Neural cell (in vitro differentiated cells): ENCODE measurements at regions not wholly inside any gene's neighbourhood (a gene's known extent, or its start where the extent isn't known, plus 50 kb on each side); places are given as distances from the start of the nearest gene placed in this dataset.

Source experiments
- H2AFZ ChIP-seq: fragments of 200-600, 300-800 bp; sonication (generic), shearing (Covaris generic); 2 replicates; pipeline ENCODE4 v1.6.0; 2014; ENCODE audit warnings: low read depth, mild to moderate bottlenecking, antibody characterized with exemption, low read length, moderate library complexity
- H3F3A ChIP-seq: fragments of 200-600 bp; shearing (Covaris generic); 2 replicates; pipeline ENCODE4 v1.6.1; 2016; ENCODE audit warnings: mild to moderate bottlenecking, moderate library complexity, mixed read lengths, antibody characterized with exemption, low read length; ENCODE audit not compliant: insufficient read depth, poor library complexity, severe bottlenecking
- H3K27ac ChIP-seq: fragments of 200-600, 300-800 bp; sonication (generic), shearing (Covaris generic); 2 replicates; pipeline ENCODE4 v1.5.1; 2014; ENCODE audit warnings: mild to moderate bottlenecking, low read length, moderate library complexity
- H3K27me3 ChIP-seq: fragments of 300-800, 200-600 bp; sonication (generic), shearing (Covaris generic); 2 replicates; pipeline ENCODE4 v1.6.0; 2014; ENCODE audit warnings: mild to moderate bottlenecking, low read depth, low read length, moderate library complexity; ENCODE audit not compliant: insufficient read depth
- H3K36me3 ChIP-seq: fragments of 300-800, 200-600 bp; sonication (generic), shearing (Covaris generic); 2 replicates; pipeline ENCODE4 v1.5.1; 2014; ENCODE audit warnings: mild to moderate bottlenecking, antibody characterized with exemption, low read length, moderate library complexity; ENCODE audit not compliant: insufficient read depth
- H3K4me2 ChIP-seq: fragments of 300-800, 200-600 bp; sonication (generic), shearing (Covaris generic); 2 replicates; pipeline ENCODE4 v1.6.0; 2014; ENCODE audit warnings: mild to moderate bottlenecking, low read length
- H3K4me3 ChIP-seq: fragments of 300-800, 200-600 bp; sonication (generic), shearing (Covaris generic); 2 replicates; pipeline ENCODE4 v1.5.1; 2014; ENCODE audit warnings: mild to moderate bottlenecking, low read length, moderate library complexity
- H3K79me2 ChIP-seq: fragments of 200-600 bp; shearing (Covaris generic); replicated peaks from 2 replicates; pipeline ENCODE4 v1.6.0; 2014; ENCODE audit warnings: mild to moderate bottlenecking, low read length, moderate library complexity; ENCODE audit not compliant: insufficient read depth
- H3K9ac ChIP-seq: fragments of 300-800, 200-600 bp; sonication (generic), shearing (Covaris generic); 2 replicates; pipeline ENCODE4 v1.6.1; 2016; ENCODE audit warnings: mild to moderate bottlenecking, low read length, mixed read lengths
- H3K9me2 ChIP-seq: fragments of 200-600 bp; shearing (Covaris generic); 2 replicates; pipeline ENCODE4 v1.6.1; 2016; ENCODE audit warnings: mild to moderate bottlenecking, low read length, mixed read lengths; ENCODE audit not compliant: insufficient read depth
- H3K9me3 ChIP-seq: fragments of 200-600, 300-800 bp; sonication (generic), shearing (Covaris generic); 2 replicates; pipeline ENCODE4 v1.6.1; 2016; ENCODE audit warnings: mild to moderate bottlenecking, mixed run types, low read length, moderate library complexity, mixed read lengths
- H4K20me1 ChIP-seq: fragments of 200-600 bp; shearing (Covaris generic); 2 replicates; pipeline ENCODE4 v1.6.1; 2016; ENCODE audit warnings: mild to moderate bottlenecking, mixed run types; ENCODE audit not compliant: insufficient read depth
- EP300 ChIP-seq: fragments of 450-650 bp; conservative IDR thresholded peaks from 2 replicates; pipeline ENCODE4 v1.6.1; 2014; ENCODE audit warnings: antibody characterized with exemption, mild to moderate bottlenecking, moderate library complexity; ENCODE audit not compliant: poor library complexity, severe bottlenecking
- EZH2 ChIP-seq: fragments of 200-600, 300-800 bp; shearing (Covaris generic), sonication (generic); IDR thresholded peaks from 2 replicates; pipeline ENCODE4 v1.6.1; 2014; ENCODE audit warnings: antibody characterized with exemption, low read length, borderline replicate concordance, mild to moderate bottlenecking; ENCODE audit not compliant: insufficient read depth, poor library complexity, severe bottlenecking
- MXI1 ChIP-seq: fragments of 450-650 bp; conservative IDR thresholded peaks from 2 replicates; pipeline ENCODE4 v1.6.1; 2014; ENCODE audit warnings: antibody characterized with exemption, mild to moderate bottlenecking; ENCODE audit not compliant: poor library complexity, severe bottlenecking
- POLR2AphosphoS5 ChIP-seq: IDR thresholded peaks from 2 replicates; pipeline ENCODE4 v1.6.1; 2012
- RAD21 ChIP-seq: fragments of 450-650 bp; conservative IDR thresholded peaks from 2 replicates; pipeline ENCODE4 v1.6.1; 2014; ENCODE audit warnings: antibody characterized with exemption, mild to moderate bottlenecking, moderate library complexity
- SMC3 ChIP-seq: fragments of 450-650 bp; conservative IDR thresholded peaks from 2 replicates; pipeline ENCODE4 v1.6.1; 2014; ENCODE audit warnings: antibody characterized with exemption, mild to moderate bottlenecking, moderate library complexity; ENCODE audit not compliant: poor library complexity
- TAF1 ChIP-seq: IDR thresholded peaks from 2 replicates; pipeline ENCODE4 v1.6.1; 2012; ENCODE audit warnings: low read depth
- TF ChIP-seq, protein P1 (sequence below): fragments of 450-650 bp; IDR thresholded peaks from 2 replicates; pipeline ENCODE4 v1.5.1; 2014; ENCODE audit warnings: antibody characterized with exemption, mild to moderate bottlenecking, moderate library complexity; ENCODE audit not compliant: poor library complexity, severe bottlenecking
- TF ChIP-seq, protein P2 (sequence below): IDR thresholded peaks from 2 replicates; pipeline ENCODE4 v1.6.1; 2012; ENCODE audit warnings: borderline replicate concordance

DNA sequence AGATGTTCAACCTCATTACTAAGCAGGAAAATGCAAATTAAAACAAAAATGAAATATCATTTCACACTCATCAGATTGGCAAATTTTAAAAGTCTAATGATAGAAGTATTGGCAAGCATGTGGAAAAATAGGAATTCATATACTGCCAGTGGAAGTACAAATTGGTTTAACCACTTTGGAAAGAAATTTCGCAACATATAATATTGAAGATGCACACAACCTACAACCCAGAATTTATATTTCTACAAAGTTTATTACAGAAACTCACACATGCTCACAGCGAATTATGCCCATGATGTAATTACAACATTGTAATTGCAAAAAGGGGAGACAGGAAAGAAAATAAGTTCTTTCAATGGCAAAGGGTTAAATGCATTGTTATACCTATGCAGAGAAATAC lies 324.1 kb downstream of the IGSF11 start:
- no peaks in the 10 kb centered on the region for H3K9me3 ChIP-seq
- H3K27me3 ChIP-seq, result no peaks in the 10 kb centered on the region
- H3K4me3 ChIP-seq, result no peak overlapping the region
- H3K36me3 ChIP-seq, result no peaks in the 10 kb centered on the region
- H2AFZ ChIP-seq, result no peak overlapping the region
- no peak overlapping the region for H3K4me2 ChIP-seq
- no peak overlapping the region for H3K27ac ChIP-seq
- H3F3A ChIP-seq, result no peaks in the 10 kb centered on the region
- H3K79me2 ChIP-seq, result no peaks in the 10 kb centered on the region
- H3K9ac ChIP-seq, result no peak overlapping the region
- H3K9me2 ChIP-seq, result no peaks in the 10 kb centered on the region
- no peaks in the 10 kb centered on the region for H4K20me1 ChIP-seq
- TF ChIP-seq SMC3 (no peak), EP300 (no peak), MXI1 (no peak), RAD21 (no peak), TAF1 (no peak), EZH2 (no peak), POLR2AphosphoS5 (no peak)
- TF ChIP-seq, protein P1, sequence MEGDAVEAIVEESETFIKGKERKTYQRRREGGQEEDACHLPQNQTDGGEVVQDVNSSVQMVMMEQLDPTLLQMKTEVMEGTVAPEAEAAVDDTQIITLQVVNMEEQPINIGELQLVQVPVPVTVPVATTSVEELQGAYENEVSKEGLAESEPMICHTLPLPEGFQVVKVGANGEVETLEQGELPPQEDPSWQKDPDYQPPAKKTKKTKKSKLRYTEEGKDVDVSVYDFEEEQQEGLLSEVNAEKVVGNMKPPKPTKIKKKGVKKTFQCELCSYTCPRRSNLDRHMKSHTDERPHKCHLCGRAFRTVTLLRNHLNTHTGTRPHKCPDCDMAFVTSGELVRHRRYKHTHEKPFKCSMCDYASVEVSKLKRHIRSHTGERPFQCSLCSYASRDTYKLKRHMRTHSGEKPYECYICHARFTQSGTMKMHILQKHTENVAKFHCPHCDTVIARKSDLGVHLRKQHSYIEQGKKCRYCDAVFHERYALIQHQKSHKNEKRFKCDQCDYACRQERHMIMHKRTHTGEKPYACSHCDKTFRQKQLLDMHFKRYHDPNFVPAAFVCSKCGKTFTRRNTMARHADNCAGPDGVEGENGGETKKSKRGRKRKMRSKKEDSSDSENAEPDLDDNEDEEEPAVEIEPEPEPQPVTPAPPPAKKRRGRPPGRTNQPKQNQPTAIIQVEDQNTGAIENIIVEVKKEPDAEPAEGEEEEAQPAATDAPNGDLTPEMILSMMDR, result no peak
- TF ChIP-seq, protein P2, sequence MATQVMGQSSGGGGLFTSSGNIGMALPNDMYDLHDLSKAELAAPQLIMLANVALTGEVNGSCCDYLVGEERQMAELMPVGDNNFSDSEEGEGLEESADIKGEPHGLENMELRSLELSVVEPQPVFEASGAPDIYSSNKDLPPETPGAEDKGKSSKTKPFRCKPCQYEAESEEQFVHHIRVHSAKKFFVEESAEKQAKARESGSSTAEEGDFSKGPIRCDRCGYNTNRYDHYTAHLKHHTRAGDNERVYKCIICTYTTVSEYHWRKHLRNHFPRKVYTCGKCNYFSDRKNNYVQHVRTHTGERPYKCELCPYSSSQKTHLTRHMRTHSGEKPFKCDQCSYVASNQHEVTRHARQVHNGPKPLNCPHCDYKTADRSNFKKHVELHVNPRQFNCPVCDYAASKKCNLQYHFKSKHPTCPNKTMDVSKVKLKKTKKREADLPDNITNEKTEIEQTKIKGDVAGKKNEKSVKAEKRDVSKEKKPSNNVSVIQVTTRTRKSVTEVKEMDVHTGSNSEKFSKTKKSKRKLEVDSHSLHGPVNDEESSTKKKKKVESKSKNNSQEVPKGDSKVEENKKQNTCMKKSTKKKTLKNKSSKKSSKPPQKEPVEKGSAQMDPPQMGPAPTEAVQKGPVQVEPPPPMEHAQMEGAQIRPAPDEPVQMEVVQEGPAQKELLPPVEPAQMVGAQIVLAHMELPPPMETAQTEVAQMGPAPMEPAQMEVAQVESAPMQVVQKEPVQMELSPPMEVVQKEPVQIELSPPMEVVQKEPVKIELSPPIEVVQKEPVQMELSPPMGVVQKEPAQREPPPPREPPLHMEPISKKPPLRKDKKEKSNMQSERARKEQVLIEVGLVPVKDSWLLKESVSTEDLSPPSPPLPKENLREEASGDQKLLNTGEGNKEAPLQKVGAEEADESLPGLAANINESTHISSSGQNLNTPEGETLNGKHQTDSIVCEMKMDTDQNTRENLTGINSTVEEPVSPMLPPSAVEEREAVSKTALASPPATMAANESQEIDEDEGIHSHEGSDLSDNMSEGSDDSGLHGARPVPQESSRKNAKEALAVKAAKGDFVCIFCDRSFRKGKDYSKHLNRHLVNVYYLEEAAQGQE, result no peak

DNA sequence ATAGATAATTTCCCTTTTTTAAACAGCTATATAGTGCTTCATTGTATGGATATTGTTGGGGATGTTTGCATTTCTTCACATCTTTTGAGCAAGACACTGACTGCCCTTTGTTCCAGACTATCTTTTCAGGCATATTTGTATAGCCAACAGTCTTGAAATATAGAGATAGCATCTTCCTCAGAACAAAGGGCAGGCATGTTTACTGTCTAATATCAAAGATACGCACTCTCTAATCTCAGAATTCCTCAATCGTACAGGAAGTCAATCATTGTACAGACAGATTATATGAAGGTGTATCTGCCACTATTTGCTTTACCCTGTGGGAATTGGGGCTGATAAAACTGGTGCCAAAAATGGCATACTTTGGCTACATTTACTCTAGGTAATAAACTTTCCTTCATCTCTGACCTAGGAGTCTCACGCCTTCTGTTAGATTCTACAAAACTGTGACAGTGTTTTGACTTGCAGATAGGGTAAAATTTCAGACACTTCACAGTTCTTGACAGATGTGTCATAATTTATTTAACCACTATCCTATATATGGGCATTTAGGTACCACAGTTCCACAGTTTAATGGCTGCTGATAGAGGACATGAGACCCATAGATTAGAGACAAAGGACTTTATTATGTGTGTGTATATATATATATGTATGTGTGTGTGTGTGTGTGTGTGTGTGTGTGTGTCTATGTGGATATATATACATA lies 321.0 kb downstream of the IGSF11 start:
- Histone ChIP-seq H3K27ac (no peak overlapping the region), H4K20me1 (no peaks in the 10 kb centered on the region), H3F3A (no peaks in the 10 kb centered on the region), H3K9me2 (no peaks in the 10 kb centered on the region), H3K79me2 (no peaks in the 10 kb centered on the region), H3K4me2 (no peak overlapping the region), H3K27me3 (no peaks in the 10 kb centered on the region), H3K4me3 (no peak overlapping the region), H2AFZ (no peak overlapping the region), H3K9ac (no peak overlapping the region), H3K36me3 (no peaks in the 10 kb centered on the region), H3K9me3 (no peaks in the 10 kb centered on the region)
- TF ChIP-seq RAD21, result no peak
- TF ChIP-seq EP300, result peak; percentile 84
- TF ChIP-seq, protein P2, result peak; percentile 15
- peak; percentile 34 for TF ChIP-seq POLR2AphosphoS5
